ENCODE measurements at regions not wholly inside any gene's neighbourhood (a gene's known extent, or its start where the extent isn't known, plus 50 kb on each side); places are given as distances from the start of the nearest gene placed in this dataset.

GRCh38 chr3:144361002-144361401 is 389.4 kb downstream of the DIPK2A start:
- Histone ChIP-seq H3K36me3 (ENCODE audit: control insufficient read depth in 4 of 4, insufficient read depth in 3 of 4, low read depth in 1 of 4, low read length in 3 of 4) (no peaks in the 10 kb centered on the region), H3K9ac (ENCODE audit: low read depth in 1 of 2, low read length in 2 of 2) (no peak overlapping the region), H3K27ac (ENCODE audit: low read depth in 1 of 2, low read length in 2 of 2) (no peak overlapping the region), H3K9me3 (ENCODE audit: control insufficient read depth in 4 of 4, low read length in 3 of 4) (no peaks in the 10 kb centered on the region), H3K27me3 (ENCODE audit: control insufficient read depth in 4 of 4, insufficient read depth in 4 of 4, low read length in 3 of 4) (no peaks in the 10 kb centered on the region), H3K4me3 (ENCODE audit: low read depth in 1 of 3, low read length in 3 of 3) (no peak overlapping the region), H3K4me1 (ENCODE audit: control insufficient read depth in 4 of 4, insufficient read depth in 4 of 4, low read length in 3 of 4) (no peaks in the 10 kb centered on the region)
- no peak for TF ChIP-seq HNF4G (IDR thresholded peaks at IDR 0.05)
- no peak for DNase-seq (ENCODE audit: low spot score)
- WGBS = 97% methylated on average over 1 of the region's 1 CpG

- no peaks in the 10 kb centered on the region for H3K27me3 ChIP-seq (ENCODE audit: control insufficient read depth in 4 of 4, insufficient read depth in 4 of 4, low read length in 3 of 4)
- no peaks in the 10 kb centered on the region for H3K36me3 ChIP-seq (ENCODE audit: control insufficient read depth in 4 of 4, insufficient read depth in 3 of 4, low read depth in 1 of 4, low read length in 3 of 4)
- no peaks in the 10 kb centered on the region for H3K4me1 ChIP-seq (ENCODE audit: control insufficient read depth in 4 of 4, insufficient read depth in 4 of 4, low read length in 3 of 4)
- H3K9ac ChIP-seq (ENCODE audit: low read depth in 1 of 2, low read length in 2 of 2) = no peak overlapping the region
- DNase-seq (ENCODE audit: low spot score) = no peak
- WGBS = 93% methylated on average over 3 of the region's 3 CpGs
- no peak for TF ChIP-seq MAX (IDR thresholded peaks at IDR 0.05)
- no peak for TF ChIP-seq GABPA (IDR thresholded peaks at IDR 0.05 in 1 of 2, conservative IDR thresholded peaks at IDR 0.05 in 1 of 2)
- TF ChIP-seq CTCF (IDR thresholded peaks at IDR 0.05; ENCODE audit: low read depth, low read length, missing input control) = no peak
- no peak for TF ChIP-seq ZBTB33 (IDR thresholded peaks at IDR 0.05)
- no peak overlapping the region for H3K4me3 ChIP-seq (ENCODE audit: low read depth in 1 of 3, low read length in 3 of 3)
- H3K27ac ChIP-seq (ENCODE audit: low read depth in 1 of 2, low read length in 2 of 2) = no peak overlapping the region
- H3K9me3 ChIP-seq (ENCODE audit: control insufficient read depth in 4 of 4, low read length in 3 of 4) = no peaks in the 10 kb centered on the region
Measured at GRCh38 chr3:144362126-144362525, 390.5 kb downstream of the DIPK2A start.

GRCh38 chr3:144363856-144364255 is 392.2 kb downstream of the DIPK2A start:
- DNase-seq (ENCODE audit: low spot score) = no peak
- no peak overlapping the region for H3K4me3 ChIP-seq (ENCODE audit: low read depth in 1 of 3, low read length in 3 of 3)
- H3K27me3 ChIP-seq (ENCODE audit: control insufficient read depth in 4 of 4, insufficient read depth in 4 of 4, low read length in 3 of 4) = no peaks in the 10 kb centered on the region
- no peak overlapping the region for H3K9ac ChIP-seq (ENCODE audit: low read depth in 1 of 2, low read length in 2 of 2)
- H3K36me3 ChIP-seq (ENCODE audit: control insufficient read depth in 4 of 4, insufficient read depth in 3 of 4, low read depth in 1 of 4, low read length in 3 of 4) = no peaks in the 10 kb centered on the region
- WGBS = 97% methylated on average over 5 of the region's 5 CpGs
- H3K4me1 ChIP-seq (ENCODE audit: control insufficient read depth in 4 of 4, insufficient read depth in 4 of 4, low read length in 3 of 4) = no peaks in the 10 kb centered on the region
- H3K9me3 ChIP-seq (ENCODE audit: control insufficient read depth in 4 of 4, low read length in 3 of 4) = no peaks in the 10 kb centered on the region
- no peak overlapping the region for H3K27ac ChIP-seq (ENCODE audit: low read depth in 1 of 2, low read length in 2 of 2)
- TF ChIP-seq TAF1 (conservative IDR thresholded peaks at IDR 0.05) = no peak
- no peak for TF ChIP-seq RXRA (IDR thresholded peaks at IDR 0.05)
- no peak for TF ChIP-seq ZBTB33 (IDR thresholded peaks at IDR 0.05)
- TF ChIP-seq JUND (IDR thresholded peaks at IDR 0.05) = no peak
- no peak for TF ChIP-seq ATF3 (IDR thresholded peaks at IDR 0.05)
- no peak for TF ChIP-seq GABPA (IDR thresholded peaks at IDR 0.05 in 1 of 2, conservative IDR thresholded peaks at IDR 0.05 in 1 of 2)
- TF ChIP-seq YY1 (IDR thresholded peaks at IDR 0.05) = no peak
- TF ChIP-seq EGR1 (IDR thresholded peaks at IDR 0.05; ENCODE audit: low read depth in 2 of 2) = no peak
- no peak for TF ChIP-seq NR2F2 (IDR thresholded peaks at IDR 0.05)
- TF ChIP-seq REST (IDR thresholded peaks at IDR 0.05) = no peak
- no peak for TF ChIP-seq RAD21 (IDR thresholded peaks at IDR 0.05)
- no peak for TF ChIP-seq CTCF (IDR thresholded peaks at IDR 0.05; ENCODE audit: low read depth, low read length, missing input control)
- TF ChIP-seq FOXA1 (IDR thresholded peaks at IDR 0.05) = no peak
- no peak for TF ChIP-seq HNF4A (conservative IDR thresholded peaks at IDR 0.05)
- no peak for TF ChIP-seq HNF4G (IDR thresholded peaks at IDR 0.05)
